T-helper 1 cell treated with Interleukin-12 subunit alpha and Interleukin-12 subunit beta and Interleukin-4 antibody, amounts not matched to agents 30 μg/mL and 1 μg/mL, for 36 hours (primary cell): ENCODE measurements at regions not wholly inside any gene's neighbourhood (a gene's known extent, or its start where the extent isn't known, plus 50 kb on each side); places are given as distances from the start of the nearest gene placed in this dataset.

Source experiments
- H3K27ac Mint-ChIP-seq: one replicate; pipeline ENCODE4 v1.8.0; 2021; ENCODE audit warnings: mild to moderate bottlenecking, mixed read lengths
- H3K27me3 Mint-ChIP-seq: one replicate; pipeline ENCODE4 v1.8.0; 2021; ENCODE audit warnings: low read depth, mixed read lengths
- H3K36me3 Mint-ChIP-seq: one replicate; pipeline ENCODE4 v1.8.0; 2021; ENCODE audit warnings: low read depth, mixed read lengths
- H3K4me1 Mint-ChIP-seq: one replicate; pipeline ENCODE4 v1.8.0; 2021; ENCODE audit warnings: low read depth, mixed read lengths
- H3K4me3 Mint-ChIP-seq: one replicate; pipeline ENCODE4 v1.8.0; 2021; ENCODE audit warnings: mild to moderate bottlenecking, moderate library complexity, mixed read lengths
- H3K9me3 Mint-ChIP-seq: one replicate; pipeline ENCODE4 v1.8.0; 2021; ENCODE audit warnings: mixed read lengths

- Mint-ChIP-seq H3K4me1 (no peaks in the 10 kb centered on the region), H3K27ac (no peak overlapping the region), H3K9me3 (no peaks in the 10 kb centered on the region), H3K4me3 (no peak overlapping the region), H3K27me3 (peaks cover 17% of the 10 kb centered on the region), H3K36me3 (no peaks in the 10 kb centered on the region)
Observed at GRCh38 chr2:239494578-239494977, 93.8 kb upstream of the HDAC4 start.

DNA sequence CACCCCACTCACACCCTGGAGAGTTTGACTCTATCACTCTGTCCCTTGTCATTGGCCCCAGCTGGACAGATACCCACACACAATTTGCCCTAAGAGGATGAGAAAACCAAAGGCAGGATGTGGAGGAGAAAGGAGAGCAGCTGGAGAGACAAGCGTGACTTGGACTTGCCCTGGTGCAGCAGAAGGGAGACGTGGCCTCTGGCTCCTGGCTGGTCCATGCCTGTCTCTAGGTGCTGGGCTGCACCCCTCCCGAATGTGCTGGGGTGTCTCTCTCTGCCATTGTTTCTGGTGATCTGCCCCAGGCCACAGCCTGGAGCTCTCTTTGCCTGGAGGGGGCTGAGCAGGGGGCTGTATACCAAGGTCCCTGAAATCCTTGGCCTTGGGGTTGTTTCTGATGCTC lies 88.7 kb upstream of the HDAC4 start:
- peaks cover 12% of the 10 kb centered on the region for H3K27me3 Mint-ChIP-seq
- no peak overlapping the region for H3K4me3 Mint-ChIP-seq
- H3K9me3 Mint-ChIP-seq = no peaks in the 10 kb centered on the region
- H3K27ac Mint-ChIP-seq = no peak overlapping the region
- no peaks in the 10 kb centered on the region for H3K4me1 Mint-ChIP-seq
- H3K36me3 Mint-ChIP-seq = no peaks in the 10 kb centered on the region

DNA sequence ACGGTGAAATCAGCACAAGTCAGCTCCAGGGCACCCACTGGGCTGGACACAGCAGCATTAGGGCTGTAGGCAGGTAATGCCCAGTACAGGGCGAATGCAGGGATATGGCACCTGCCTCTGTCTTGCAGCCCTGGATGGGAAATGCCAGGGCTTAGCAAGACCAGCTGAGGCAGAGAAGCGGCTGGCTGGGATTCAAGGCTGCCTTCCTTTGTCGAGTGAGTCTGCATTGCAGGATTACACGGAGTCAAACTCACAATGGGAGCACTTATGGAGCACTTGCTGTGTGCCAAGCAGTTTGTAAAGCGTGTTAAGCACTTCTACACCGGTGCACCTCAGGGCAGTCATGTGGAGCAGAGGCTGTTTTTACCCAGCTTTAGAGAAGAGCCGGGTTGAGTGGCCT lies 87.3 kb upstream of the HDAC4 start:
- Mint-ChIP-seq H3K4me3 (no peak overlapping the region), H3K27ac (no peak overlapping the region), H3K4me1 (no peaks in the 10 kb centered on the region), H3K27me3 (peaks cover 6% of the 10 kb centered on the region), H3K36me3 (no peaks in the 10 kb centered on the region), H3K9me3 (no peaks in the 10 kb centered on the region)

GRCh38 chr2:239487272-239487671 lies 86.5 kb upstream of the HDAC4 start:
- H3K4me1 Mint-ChIP-seq = no peaks in the 10 kb centered on the region
- no peak overlapping the region for H3K27ac Mint-ChIP-seq
- no peaks in the 10 kb centered on the region for H3K36me3 Mint-ChIP-seq
- H3K4me3 Mint-ChIP-seq = no peak overlapping the region
- peaks cover 4% of the 10 kb centered on the region for H3K27me3 Mint-ChIP-seq
- no peaks in the 10 kb centered on the region for H3K9me3 Mint-ChIP-seq

DNA sequence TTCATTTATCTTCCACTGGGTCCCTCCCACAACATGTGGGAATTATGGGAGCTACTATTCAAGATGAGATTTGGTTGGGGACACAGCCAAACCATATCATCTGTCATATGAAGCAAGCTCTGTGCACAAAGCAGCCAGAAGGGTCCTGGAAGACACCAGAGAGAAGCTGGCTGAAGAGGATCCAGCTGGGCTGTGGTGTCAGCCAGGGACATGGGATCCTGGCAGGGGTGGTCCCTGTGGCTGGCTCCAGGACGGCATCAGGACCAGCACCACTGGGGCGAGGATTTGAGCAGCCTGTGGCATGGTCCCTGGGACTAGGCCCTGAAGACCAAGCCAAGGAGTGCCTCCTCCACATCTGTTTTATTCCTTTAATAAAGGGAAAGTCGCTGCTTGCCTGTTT lies 84.8 kb upstream of the HDAC4 start:
- H3K4me3 Mint-ChIP-seq = no peak overlapping the region
- no peaks in the 10 kb centered on the region for H3K4me1 Mint-ChIP-seq
- H3K27ac Mint-ChIP-seq = no peak overlapping the region
- no peaks in the 10 kb centered on the region for H3K9me3 Mint-ChIP-seq
- peaks cover 4% of the 10 kb centered on the region for H3K27me3 Mint-ChIP-seq
- H3K36me3 Mint-ChIP-seq = no peaks in the 10 kb centered on the region

GRCh38 chr2:239484571-239485355 lies 83.9 kb upstream of the HDAC4 start:
- H3K9me3 Mint-ChIP-seq = no peaks in the 10 kb centered on the region
- no peak overlapping the region for H3K27ac Mint-ChIP-seq
- H3K27me3 Mint-ChIP-seq = no peaks in the 10 kb centered on the region
- no peak overlapping the region for H3K4me3 Mint-ChIP-seq
- no peaks in the 10 kb centered on the region for H3K36me3 Mint-ChIP-seq
- H3K4me1 Mint-ChIP-seq = no peaks in the 10 kb centered on the region

DNA sequence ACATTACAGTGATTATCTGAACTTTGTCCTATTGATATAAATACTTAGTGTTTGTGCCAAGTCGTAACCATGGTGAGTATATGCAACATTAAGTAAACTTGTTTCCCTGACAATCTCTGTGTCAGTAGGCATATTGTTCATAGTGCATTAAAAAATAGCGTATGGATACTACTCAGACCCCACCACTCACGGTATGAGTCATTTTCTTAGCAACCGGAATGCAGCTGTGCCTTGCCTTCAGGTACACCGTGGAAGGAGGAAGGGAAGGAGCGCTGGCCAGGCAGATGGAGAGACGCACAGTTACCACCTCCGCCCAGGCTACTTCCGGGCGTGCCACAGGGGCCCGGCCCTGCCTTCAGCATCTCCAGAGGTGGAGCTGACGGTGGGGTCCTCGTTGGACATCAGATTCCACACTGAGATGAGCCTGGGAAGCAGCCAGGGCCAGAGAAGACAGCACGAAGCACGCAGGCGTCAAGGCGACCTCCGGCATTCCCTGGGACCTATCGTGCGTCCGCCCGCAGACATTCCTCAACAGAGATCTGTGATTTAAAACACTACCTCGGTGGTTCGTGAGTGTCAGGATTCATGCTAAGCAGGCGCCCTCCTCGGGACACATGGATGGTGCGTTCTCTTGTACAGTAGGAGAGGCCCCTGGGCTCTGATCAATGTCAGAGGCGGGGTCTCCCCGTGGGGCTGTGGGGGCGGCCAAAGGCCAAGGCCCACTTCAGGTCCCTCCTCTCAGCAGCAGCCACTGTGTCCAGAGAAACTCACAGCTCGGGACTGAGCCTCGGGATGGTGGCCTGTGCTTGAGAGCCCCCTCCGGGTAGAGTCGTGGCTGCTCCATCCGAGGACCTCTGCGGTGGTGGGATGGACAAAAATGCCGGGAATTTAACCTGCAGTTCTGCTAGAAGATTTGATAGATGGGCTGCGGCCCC lies 82.2 kb upstream of the HDAC4 start:
- no peak overlapping the region for H3K27ac Mint-ChIP-seq
- H3K4me1 Mint-ChIP-seq = no peaks in the 10 kb centered on the region
- H3K4me3 Mint-ChIP-seq = no peak overlapping the region
- no peaks in the 10 kb centered on the region for H3K9me3 Mint-ChIP-seq
- no peaks in the 10 kb centered on the region for H3K27me3 Mint-ChIP-seq
- H3K36me3 Mint-ChIP-seq = no peaks in the 10 kb centered on the region

DNA sequence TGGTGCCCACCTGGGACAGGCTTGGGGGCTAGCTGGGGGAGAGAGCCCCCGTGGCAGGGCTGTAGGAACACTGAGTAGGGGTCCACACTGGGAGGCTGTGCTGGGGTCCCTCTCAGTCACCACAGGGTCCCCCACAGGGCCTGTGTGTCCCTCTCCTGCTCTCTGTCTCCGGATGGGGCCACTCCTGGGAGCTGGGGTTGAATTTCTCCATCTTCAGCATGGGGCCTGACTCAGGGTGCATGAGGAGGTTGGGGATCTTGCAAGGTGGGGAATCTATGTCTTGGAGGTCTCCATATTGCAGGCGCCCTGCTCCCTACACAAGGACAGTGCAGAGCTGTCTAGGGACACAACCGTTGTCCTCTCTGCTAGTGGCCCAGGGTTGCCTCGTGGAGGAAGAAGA lies 78.7 kb upstream of the HDAC4 start:
- Mint-ChIP-seq H3K27me3 (peaks cover under 1% of the 10 kb centered on the region), H3K4me3 (no peak overlapping the region), H3K4me1 (no peaks in the 10 kb centered on the region), H3K27ac (no peak overlapping the region), H3K9me3 (no peaks in the 10 kb centered on the region), H3K36me3 (no peaks in the 10 kb centered on the region)

DNA sequence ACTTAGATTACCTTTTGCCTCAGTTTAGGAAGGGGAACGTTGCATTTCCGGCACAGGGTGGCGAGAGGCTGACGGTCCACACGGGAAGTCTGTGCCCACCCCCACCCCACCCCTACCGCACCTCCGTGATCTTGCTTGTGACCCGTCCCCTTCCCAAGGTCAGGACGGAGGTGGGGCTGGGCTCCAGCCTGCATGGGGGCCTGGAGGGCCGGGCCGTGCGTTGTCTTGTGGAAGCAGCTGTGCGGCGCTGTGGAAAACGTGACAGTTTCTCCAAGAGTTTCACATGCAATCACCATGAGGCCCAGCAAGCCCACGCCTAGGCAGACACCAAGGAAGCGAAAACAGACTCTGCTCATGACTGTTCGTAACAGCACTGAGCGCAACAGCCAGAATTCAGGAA lies 76.8 kb upstream of the HDAC4 start:
- no peak overlapping the region for H3K4me3 Mint-ChIP-seq
- no peak overlapping the region for H3K27ac Mint-ChIP-seq
- H3K27me3 Mint-ChIP-seq = peaks cover 7% of the 10 kb centered on the region
- H3K9me3 Mint-ChIP-seq = no peaks in the 10 kb centered on the region
- H3K4me1 Mint-ChIP-seq = no peaks in the 10 kb centered on the region
- H3K36me3 Mint-ChIP-seq = no peaks in the 10 kb centered on the region

GRCh38 chr2:239476757-239477585 lies 76.2 kb upstream of the HDAC4 start:
- Mint-ChIP-seq H3K36me3 (no peaks in the 10 kb centered on the region), H3K9me3 (no peaks in the 10 kb centered on the region), H3K4me3 (no peak overlapping the region), H3K27ac (no peak overlapping the region), H3K27me3 (peaks cover 7% of the 10 kb centered on the region), H3K4me1 (no peaks in the 10 kb centered on the region)

DNA sequence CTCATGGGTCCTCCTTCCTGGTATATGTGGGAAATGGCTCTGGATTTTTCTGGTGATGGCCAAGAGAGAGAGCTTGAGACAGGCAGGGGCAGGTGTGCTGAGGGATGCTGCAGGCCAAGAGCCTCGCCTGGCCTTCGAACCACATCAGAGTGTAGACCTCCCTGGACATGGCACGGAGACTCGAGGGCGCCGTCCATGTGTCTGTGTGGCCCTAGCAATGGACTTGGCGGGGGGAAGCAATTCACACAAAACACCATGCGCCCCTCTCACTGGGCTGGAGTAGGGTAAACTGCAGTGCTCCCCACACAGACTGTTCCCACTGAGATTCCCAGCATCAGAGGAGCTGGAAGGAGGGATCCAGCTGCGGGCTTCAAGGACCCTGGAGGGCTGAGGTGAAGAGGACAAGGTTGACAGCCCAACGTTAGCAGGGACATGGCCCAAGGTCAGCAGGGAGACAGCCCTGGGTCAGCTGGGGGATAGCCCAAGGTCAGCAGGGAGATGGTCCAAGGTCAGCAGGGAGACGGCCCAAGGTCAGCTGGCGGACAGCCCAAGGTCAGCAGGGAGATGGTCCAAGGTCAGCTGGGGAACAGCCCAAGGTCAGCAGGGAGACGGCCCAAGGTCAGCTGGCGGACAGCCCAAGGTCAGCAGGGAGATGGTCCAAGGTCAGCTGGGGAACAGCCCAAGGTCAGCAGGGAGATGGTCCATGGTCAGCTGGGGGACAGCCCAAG lies 75.4 kb upstream of the HDAC4 start:
- H3K27ac Mint-ChIP-seq = no peak overlapping the region
- no peak overlapping the region for H3K4me3 Mint-ChIP-seq
- peaks cover 7% of the 10 kb centered on the region for H3K27me3 Mint-ChIP-seq
- no peaks in the 10 kb centered on the region for H3K4me1 Mint-ChIP-seq
- no peaks in the 10 kb centered on the region for H3K36me3 Mint-ChIP-seq
- no peaks in the 10 kb centered on the region for H3K9me3 Mint-ChIP-seq

- H3K4me3 Mint-ChIP-seq = no peak overlapping the region
- H3K9me3 Mint-ChIP-seq = no peaks in the 10 kb centered on the region
- no peaks in the 10 kb centered on the region for H3K4me1 Mint-ChIP-seq
- H3K27ac Mint-ChIP-seq = no peak overlapping the region
- no peaks in the 10 kb centered on the region for H3K36me3 Mint-ChIP-seq
- H3K27me3 Mint-ChIP-seq = peaks cover 7% of the 10 kb centered on the region
Observed at GRCh38 chr2:239475161-239476028, 74.6 kb upstream of the HDAC4 start.

DNA sequence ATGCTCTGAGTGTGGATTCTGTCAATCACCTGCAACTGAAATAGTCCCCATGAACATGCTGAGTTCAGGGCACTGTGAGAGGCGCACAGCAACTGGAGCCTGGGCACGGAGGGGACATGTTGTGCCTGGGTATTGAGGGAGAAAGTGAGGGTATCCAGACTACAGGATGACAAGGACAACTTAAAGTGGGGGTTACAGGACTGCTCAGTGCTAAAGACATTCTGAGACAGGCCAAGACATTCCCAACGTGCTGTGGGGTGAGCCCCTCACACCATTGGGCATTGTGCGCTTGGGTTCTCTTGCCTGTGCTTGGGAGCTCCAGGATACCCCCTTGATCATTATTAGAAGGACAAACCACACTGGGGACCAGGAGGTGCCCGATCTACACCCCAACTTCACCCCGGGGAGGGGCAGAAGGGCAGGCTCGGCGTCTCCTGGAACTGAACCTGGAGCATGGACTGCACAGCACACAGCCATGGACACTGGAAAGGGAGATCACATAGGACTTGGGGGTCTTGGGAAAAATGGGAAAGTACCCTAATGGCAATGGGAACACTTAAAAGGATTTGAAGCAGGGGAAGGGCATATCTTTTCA lies 72.5 kb upstream of the HDAC4 start:
- Mint-ChIP-seq H3K4me3 (no peak overlapping the region), H3K9me3 (no peaks in the 10 kb centered on the region), H3K4me1 (no peaks in the 10 kb centered on the region), H3K36me3 (no peaks in the 10 kb centered on the region), H3K27me3 (peaks cover 7% of the 10 kb centered on the region), H3K27ac (no peak overlapping the region)
